DMS79 treated with DMSO at 0.1 percent for 48 hours (cell line): ENCODE measurements at regions not wholly inside any gene's neighbourhood (a gene's known extent, or its start where the extent isn't known, plus 50 kb on each side); places are given as distances from the start of the nearest gene placed in this dataset.
"Not testable (repeated sequence)": the region's sequence is repeated elsewhere in the genome, so short reads cannot be mapped to it uniquely, and the experiment has no call there.

Experiments used
- DNase-seq: peaks from one replicate; lab custom pipeline; 2025; lab: John Stamatoyannopoulos, UW

DNA sequence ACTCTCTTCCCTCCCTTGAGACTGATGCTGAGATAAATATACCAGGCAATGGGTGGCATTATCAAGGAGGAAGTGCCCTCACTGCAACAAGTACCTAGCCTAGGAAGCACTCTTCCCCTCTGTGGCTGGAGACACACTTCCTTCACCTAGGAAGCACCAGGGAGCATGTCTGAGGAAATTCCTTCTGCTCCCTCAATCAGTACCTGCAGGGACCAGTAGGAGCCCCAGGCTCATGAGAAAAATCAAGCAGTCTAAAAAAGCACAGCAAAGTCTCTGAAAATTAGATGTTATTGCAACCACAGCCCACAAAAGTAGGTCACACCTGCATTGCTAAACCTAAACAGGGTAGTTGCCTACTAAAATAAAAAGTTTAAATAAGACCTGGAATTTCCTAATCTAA is 78.2 kb upstream of the TRPM1 start:
- DNase-seq: no peak

- no peak for DNase-seq
Measured at GRCh38 chr15:31193291-31193690, 91.8 kb upstream of the TRPM1 start.

DNA sequence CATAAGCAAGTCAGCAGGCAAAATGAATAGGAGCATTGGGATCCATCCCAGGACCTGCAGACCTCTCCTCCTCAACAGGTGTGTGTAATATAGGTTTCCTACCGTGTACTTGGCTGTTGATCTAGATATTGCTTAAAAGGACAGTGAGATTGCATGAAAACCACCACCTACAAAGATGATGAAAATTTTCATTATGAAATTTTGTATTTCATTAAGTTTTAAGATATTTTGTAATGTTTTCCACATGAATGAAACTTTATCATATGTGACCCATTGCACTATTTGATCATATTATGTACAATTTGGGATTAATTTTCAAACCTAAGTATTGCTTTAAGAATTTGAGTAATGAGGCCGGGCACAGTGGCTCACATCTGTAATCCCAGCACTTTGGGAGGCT is 94.3 kb upstream of the TRPM1 start:
- DNase-seq: no peak

DNA sequence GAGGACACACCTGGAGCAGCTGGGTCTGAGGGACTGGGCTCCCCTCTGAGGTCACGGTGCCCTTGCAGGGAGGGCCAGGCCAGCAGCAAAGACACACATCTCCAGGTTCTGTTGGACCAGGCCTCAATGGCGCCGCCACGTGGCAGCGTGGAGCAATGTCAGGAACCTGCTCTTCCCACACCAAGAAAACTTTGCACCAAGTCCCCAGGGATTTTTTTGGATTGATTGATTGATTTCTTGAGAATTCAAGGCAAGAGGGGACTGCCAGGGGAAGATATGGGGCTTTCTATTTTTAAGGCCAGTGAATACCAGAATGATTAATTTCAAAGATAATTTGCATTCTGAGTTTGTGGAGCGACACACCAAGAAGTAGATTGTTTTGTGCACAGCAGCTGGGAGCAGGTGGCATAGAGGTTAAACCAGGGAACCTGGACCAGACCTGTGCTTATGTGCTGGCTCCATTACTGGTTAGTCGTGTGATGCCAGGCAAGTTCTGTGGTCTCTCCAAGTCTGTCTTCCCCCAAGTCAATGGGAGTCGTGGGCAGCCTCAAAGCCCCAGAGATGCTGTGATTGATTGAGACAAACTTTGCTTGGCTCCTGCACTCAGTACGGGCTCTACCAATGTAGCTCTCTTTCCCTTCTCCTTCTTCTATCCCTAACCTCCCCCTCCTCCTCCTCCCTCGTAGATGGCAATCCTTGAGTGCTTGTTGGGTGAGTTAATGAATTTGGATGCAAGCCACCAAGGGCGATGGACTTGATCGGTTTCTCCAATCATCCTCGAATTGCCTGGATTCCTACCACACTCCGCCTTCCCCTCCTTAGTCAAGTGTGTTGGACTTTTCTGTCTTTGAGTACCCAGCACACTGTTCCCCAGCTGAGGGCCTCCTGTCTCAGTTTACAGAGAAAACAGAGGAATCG is 96.2 kb upstream of the TRPM1 start:
- no peak for DNase-seq

DNA sequence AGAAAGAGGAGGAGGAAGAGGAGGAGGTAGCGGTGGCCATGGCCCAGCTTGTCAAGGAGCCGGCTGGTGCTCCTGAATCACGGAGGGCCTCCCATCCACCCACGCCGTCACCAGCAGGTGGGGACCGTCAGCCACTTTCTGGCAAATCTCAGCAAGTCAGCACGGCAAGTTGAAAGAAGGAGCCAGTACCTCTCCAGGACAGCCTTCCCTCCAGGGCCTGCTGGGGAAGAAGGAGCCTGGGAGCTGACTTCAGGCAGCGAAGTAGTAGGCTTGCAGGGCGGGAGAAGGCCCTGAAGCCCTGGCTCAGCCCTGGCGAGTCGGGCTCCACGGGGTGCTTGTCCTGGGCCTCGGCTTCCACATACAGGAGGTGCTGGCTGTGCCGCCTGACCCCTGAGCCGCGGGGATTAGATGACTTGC is 99.2 kb upstream of the TRPM1 start:
- no peak for DNase-seq

- DNase-seq: no peak
Measured at GRCh38 chr15:31202953-31203352, 101.4 kb upstream of the TRPM1 start.

DNA sequence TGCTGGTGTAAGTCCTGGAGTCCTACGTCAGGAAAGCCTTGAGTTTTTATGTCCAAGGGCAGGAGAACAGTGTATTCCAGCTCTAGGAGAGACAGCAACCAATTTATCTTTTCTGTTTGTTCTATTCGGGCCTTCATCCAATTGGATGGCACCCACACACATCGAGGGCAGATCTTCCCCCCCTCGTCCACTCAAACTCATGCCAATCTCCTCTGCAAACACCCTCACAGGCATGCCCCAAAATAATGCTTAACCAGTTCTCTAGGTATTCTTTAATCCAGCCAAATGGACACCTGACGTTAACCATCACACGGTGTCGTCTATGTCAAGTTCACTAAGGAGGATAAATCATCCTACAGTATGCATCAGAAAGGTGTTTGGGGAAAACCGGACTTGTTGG is 102.5 kb upstream of the TRPM1 start:
- no peak for DNase-seq

DNA sequence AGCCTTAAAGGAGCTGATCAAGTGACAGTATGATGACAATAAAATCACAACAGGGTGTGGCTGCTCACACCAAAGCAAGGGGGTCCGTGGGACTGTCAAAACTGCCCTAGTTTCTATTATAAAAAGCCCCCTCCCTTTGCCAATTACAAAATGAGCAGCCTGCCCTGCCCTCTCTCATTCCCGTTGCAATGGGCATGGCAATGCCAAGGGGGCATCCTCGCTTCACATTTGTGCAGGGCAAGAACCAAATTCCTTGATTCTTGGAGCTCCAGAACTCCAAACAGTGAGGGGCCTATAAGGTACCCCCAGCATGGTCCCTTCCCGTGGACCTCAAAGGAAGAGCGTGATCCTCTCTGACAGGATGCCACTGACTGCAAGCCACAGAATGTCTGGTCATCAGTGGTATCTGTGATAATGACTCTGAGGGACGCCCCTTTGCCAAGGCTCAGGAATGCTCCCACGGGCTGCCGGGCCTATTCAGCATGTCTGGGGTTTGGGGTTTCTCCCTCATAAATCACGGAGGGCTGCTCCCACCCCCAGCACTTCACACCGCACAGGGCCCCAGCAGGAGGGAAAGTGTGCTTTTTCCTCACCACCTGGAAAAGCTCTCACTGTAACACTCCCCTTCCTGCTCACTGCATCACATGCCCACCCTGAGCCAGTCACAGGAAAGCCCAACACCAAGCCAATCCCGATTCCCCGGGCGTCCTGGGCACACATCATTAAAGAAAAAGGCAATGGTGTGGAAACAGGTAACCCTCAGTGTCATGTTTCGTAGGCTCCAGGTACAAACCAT is 105.1 kb upstream of the TRPM1 start:
- peak; percentile 5 for DNase-seq

DNA sequence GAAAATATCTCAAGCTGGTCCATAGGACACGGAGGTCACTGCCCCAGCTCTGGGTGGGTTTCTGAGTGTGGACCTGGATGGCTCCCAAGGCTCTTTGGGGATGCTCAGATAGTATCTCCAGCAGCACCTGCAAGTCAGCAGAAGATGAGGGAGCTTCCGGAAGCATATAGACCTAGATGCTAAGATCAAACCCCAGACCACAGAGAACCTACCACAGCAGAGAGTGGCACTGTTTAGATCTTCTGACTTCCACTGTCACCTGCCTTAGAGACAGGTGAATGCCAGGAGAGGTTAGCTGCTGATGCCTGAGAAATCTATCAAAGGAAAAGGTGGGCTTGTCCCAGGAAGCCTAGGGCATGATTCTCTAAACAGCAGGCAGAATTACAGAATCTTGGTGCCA is 105.7 kb upstream of the TRPM1 start:
- no peak for DNase-seq

- DNase-seq: not testable (repeated sequence)
Measured at GRCh38 chr15:31207861-31208260, 106.3 kb upstream of the TRPM1 start.

GRCh38 chr15:31208817-31209216 is 107.3 kb upstream of the TRPM1 start:
- DNase-seq: no peak

- no peak for DNase-seq
Measured at GRCh38 chr15:31211353-31211752, 109.8 kb upstream of the TRPM1 start.

GRCh38 chr15:31212326-31213080 is 111.0 kb upstream of the TRPM1 start:
- DNase-seq: no peak

DNA sequence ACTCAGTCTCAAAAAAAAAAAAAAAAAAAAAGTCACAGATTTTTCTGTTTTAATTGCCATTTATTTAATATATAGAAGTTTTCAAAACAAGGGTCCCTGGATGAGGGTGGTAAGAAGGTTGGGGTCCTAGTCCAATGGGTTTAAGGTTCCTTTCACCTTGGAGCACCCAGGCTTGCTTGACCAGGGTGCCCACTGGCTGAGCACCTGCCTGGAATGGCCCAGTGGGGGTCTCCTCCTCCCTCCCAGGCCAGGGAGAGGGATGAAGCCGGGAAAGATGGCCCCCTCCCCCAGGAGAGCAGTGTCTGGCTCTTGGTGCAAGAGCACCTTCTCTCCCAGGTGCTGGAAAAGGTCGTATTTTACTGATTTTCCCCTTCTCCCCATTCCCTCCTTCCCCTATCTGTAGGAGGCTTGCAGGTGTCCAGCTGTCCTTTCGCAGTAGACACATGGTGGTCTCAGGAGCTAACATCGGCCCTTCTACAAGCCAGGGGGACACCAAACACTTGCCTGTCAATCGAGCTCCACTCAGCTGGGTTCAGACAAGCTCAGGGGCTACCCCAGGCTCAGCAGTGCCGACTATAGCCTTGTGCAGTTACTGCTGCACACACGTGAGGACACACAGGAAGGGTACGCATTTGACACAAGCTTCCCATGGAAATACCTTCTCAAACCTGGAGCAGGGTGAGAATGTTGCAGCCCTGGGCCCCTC is 112.3 kb upstream of the KLF13 start:
- DNase-seq: no peak

- peak; percentile 2 for DNase-seq
Measured at GRCh38 chr15:31214864-31215489, 111.7 kb upstream of the KLF13 start.

- DNase-seq: peak; percentile 21
Measured at GRCh38 chr15:31215490-31216214, 111.0 kb upstream of the KLF13 start.

- peak; percentile 48 for DNase-seq
Measured at GRCh38 chr15:31216215-31216911, 110.3 kb upstream of the KLF13 start.

DNA sequence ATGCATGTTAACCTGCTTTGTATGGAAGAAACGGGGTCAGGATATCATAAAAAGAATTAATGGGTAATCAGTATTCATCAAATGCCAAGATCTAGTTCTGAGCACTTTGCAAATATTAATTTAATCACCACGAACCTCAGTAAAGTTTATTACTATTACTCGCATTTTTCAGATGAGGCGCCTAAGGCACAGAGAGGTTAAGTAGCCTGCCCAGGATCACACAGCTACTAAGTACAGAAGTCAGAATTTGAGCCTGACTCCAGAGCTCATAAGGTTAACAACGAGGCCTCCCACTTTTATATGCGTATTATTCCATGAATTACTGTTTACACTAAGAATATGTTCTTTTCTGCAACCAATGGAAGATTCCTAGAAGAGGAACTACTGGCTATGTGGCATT is 109.6 kb upstream of the KLF13 start:
- no peak for DNase-seq

- DNase-seq: no peak
Measured at GRCh38 chr15:31217566-31218270, 108.9 kb upstream of the KLF13 start.
